Endothelial cell of umbilical vein (primary cell): ENCODE measurements at regions not wholly inside any gene's neighbourhood (a gene's known extent, or its start where the extent isn't known, plus 50 kb on each side); places are given as distances from the start of the nearest gene placed in this dataset.

Experiments used
- BruUV-seq: library from RNA; stranded (reverse); fragments of 400-500 nt; replicated peaks from 2 replicates; lab custom pipeline; 2021; lab: Mats Ljungman, UMichigan
- CTCF ChIA-PET: fragments of 300-600, 350-600 bp; sonication (Branson Sonifier 250); formaldehyde crosslinking; loops from one replicate; lab custom pipeline; 2021; ENCODE audit warnings: antibody characterized with exemption, inconsistent platforms; lab: Charles Lee
- POLR2A ChIA-PET: fragments of 300-600, 350-600 bp; sonication (Branson Sonifier 250); formaldehyde crosslinking; loops from one replicate; lab custom pipeline; 2021; ENCODE audit warnings: antibody characterized with exemption, inconsistent platforms; lab: Charles Lee
- DNase-seq: peaks from one replicate; pipeline ENCODE4 v3.0.0-alpha.2; 2011; ENCODE audit warnings: low read depth, low spot score
- FAIRE-seq: peaks from 2 replicates; lab custom pipeline; 2011; peaks lifted over from hg19 to GRCh38; lab: Jason Lieb, UNC
- H2AFZ ChIP-seq: 2 replicates; pipeline ENCODE4 v1.6.0; 2012; ENCODE audit warnings: low read depth, low read length, control low read depth, inconsistent platforms
- H3K27ac ChIP-seq: 2 replicates; pipeline ENCODE4 v1.5.1; 2011; ENCODE audit warnings: low read depth, mild to moderate bottlenecking, control low read depth, low read length, moderate library complexity; ENCODE audit not compliant: insufficient read depth
- H3K27me3 ChIP-seq, 2 experiments: 2 replicates each; pipeline versions ENCODE4 v1.6.0 to v1.6.1; 2011; ENCODE audit warnings: low read length in 2 of 2, mixed read lengths in 1 of 2; ENCODE audit not compliant: control insufficient read depth in 2 of 2, insufficient read depth in 2 of 2
- H3K36me3 ChIP-seq, 2 experiments: 2 replicates in 1 of 2; 3 replicates in 1 of 2; pipeline ENCODE4 v1.5.1; 2011; ENCODE audit warnings: low read length in 2 of 2, mild to moderate bottlenecking in 1 of 2, moderate library complexity in 1 of 2; ENCODE audit not compliant: control insufficient read depth in 2 of 2, insufficient read depth in 2 of 2; ENCODE audit errors: extremely low read depth in 1 of 2
- H3K4me1 ChIP-seq: 3 replicates; pipeline ENCODE4 v1.5.1; 2011; ENCODE audit warnings: mild to moderate bottlenecking, low read length; ENCODE audit not compliant: control insufficient read depth, insufficient read depth; ENCODE audit errors: extremely low read depth
- H3K4me2 ChIP-seq: 2 replicates; pipeline ENCODE4 v1.6.1; 2011; ENCODE audit warnings: low read length, control low read depth, mixed read lengths; ENCODE audit not compliant: insufficient read depth
- H3K4me3 ChIP-seq, 3 experiments: fragments of 200-600 bp in 1 of 3; sonication (generic), shearing (Covaris generic) in 1 of 3; replicated peaks in 1 of 3; 2 replicates each; pipeline ENCODE4 v1.5.1; 2011 to 2016; ENCODE audit warnings: control low read depth in 3 of 3, low read length in 3 of 3, mild to moderate bottlenecking in 2 of 3, inconsistent platforms in 1 of 3, low read depth in 1 of 3, moderate library complexity in 1 of 3; ENCODE audit not compliant: insufficient read depth in 1 of 3
- H3K79me2 ChIP-seq: 2 replicates; pipeline ENCODE4 v1.6.0; 2012; ENCODE audit warnings: low read length, inconsistent platforms; ENCODE audit not compliant: control insufficient read depth, insufficient read depth
- H3K9ac ChIP-seq: replicated peaks from 2 replicates; pipeline ENCODE3; 2011; ENCODE audit warnings: low read length, control low read depth; ENCODE audit not compliant: insufficient read depth; ENCODE audit errors: extremely low read depth
- H3K9me1 ChIP-seq: replicated peaks from 3 replicates; pipeline ENCODE4 v1.6.0; 2011; ENCODE audit warnings: mild to moderate bottlenecking, low read length; ENCODE audit not compliant: control insufficient read depth, insufficient read depth; ENCODE audit errors: extremely low read depth
- H3K9me3 ChIP-seq: replicated peaks from 2 replicates; pipeline ENCODE4 v1.5.1; 2012; ENCODE audit warnings: low read length, inconsistent platforms; ENCODE audit not compliant: control insufficient read depth, insufficient read depth
- H4K20me1 ChIP-seq: replicated peaks from 2 replicates; pipeline ENCODE3; 2011; ENCODE audit warnings: mild to moderate bottlenecking, low read length; ENCODE audit not compliant: control insufficient read depth, insufficient read depth; ENCODE audit errors: extremely low read depth
- EZH2 ChIP-seq: IDR thresholded peaks from 2 replicates; pipeline ENCODE4 v1.6.1; 2012; ENCODE audit warnings: borderline replicate concordance, low read depth, mild to moderate bottlenecking, moderate library complexity, low read length, inconsistent platforms; ENCODE audit not compliant: severe bottlenecking
- FOS ChIP-seq: IDR thresholded peaks from 2 replicates; pipeline ENCODE4 v1.6.1; 2011; ENCODE audit warnings: mild to moderate bottlenecking, low read length, moderate library complexity, borderline replicate concordance; ENCODE audit not compliant: insufficient read depth
- GATA2 ChIP-seq: IDR thresholded peaks from 2 replicates; pipeline ENCODE4 v1.7.0; 2011; ENCODE audit warnings: low read depth, mild to moderate bottlenecking, moderate library complexity, mixed read lengths, low read length; ENCODE audit not compliant: insufficient read length, insufficient read depth
- JUN ChIP-seq: IDR thresholded peaks from 2 replicates; pipeline ENCODE4 v1.6.1; 2011; ENCODE audit warnings: borderline replicate concordance, low read depth; ENCODE audit not compliant: insufficient read length, insufficient read depth
- MYC ChIP-seq: IDR thresholded peaks from one replicate; pipeline ENCODE4 v1.6.1; 2011; ENCODE audit warnings: mild to moderate bottlenecking, low read depth, low read length
- POLR2A ChIP-seq: IDR thresholded peaks from 2 replicates; pipeline ENCODE4 v1.6.1; 2012; ENCODE audit warnings: low read depth, mild to moderate bottlenecking, control low read depth, low read length
- POLR2AphosphoS5 ChIP-seq: IDR thresholded peaks from 2 replicates; pipeline ENCODE4 v1.6.1; 2012; ENCODE audit warnings: low read depth, mild to moderate bottlenecking, control low read depth, low read length, moderate library complexity; ENCODE audit not compliant: insufficient read depth
- dilution Hi-C: fragments of 300-500 bp; cut with MboI; formaldehyde crosslinking; loops from one replicate; pipeline ENCODE4 v1.15.0; 2019; ENCODE audit warnings: low sequenced_read_pairs; ENCODE audit not compliant: extremely low pct_ligation_motif_present
- intact Hi-C: fragments of 100-400 bp; cut with micrococcal nuclease; formaldehyde crosslinking; loops from one replicate; pipeline ENCODE4 v1.10.0; 2022
- TF ChIP-seq, protein P1 (sequence below), 2 donors: IDR thresholded peaks; 1 replicate in 1 of 2; 2 replicates in 1 of 2; pipeline ENCODE4 v1.5.1; 2011; ENCODE audit warnings: low read length in 2 of 2, mild to moderate bottlenecking in 2 of 2, moderate library complexity in 2 of 2, control low read depth in 1 of 2, inconsistent platforms in 1 of 2, low read depth in 1 of 2; ENCODE audit not compliant: insufficient read depth in 1 of 2; ENCODE audit errors: extremely low read depth in 1 of 2
- TF ChIP-seq, protein P2 (sequence below): IDR thresholded peaks from 2 replicates; pipeline ENCODE4 v1.6.1; 2011; ENCODE audit not compliant: insufficient read depth, insufficient read length

DNA sequence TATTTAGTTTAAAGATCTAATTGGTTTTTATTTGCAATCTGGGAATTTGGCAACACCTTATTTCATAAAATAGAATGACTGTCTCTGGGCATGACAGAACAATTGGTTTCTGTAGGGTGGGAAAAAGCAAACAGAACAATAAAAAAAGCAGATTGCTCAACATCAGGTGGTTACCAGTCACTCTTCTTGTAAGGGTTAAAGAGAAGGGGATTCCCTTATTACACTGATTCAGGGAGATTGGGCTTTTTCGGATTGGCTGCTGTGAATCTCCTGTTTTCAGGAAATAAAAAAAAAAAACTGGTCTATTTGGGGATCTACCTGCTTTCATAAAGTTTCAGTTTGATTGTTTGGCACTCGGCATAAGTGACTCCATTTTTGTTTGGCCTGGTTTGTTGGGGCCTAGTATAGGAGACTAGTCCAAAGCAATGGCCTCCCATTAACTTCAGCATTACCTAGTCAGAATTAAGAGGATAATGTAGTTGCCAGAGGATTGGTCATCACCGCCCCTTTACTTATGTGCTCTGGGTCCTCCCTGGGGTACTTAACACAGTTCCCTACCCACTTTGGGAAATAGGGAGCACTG lies 380.5 kb downstream of the IDS start:
- Histone ChIP-seq H3K27ac (no peak overlapping the region), H3K79me2 (no peaks in the 10 kb centered on the region), H3K4me3 (no peak overlapping the region), H2AFZ (no peak overlapping the region), H3K4me1 (peaks cover 6% of the 10 kb centered on the region), H3K36me3 (no peaks in the 10 kb centered on the region), H3K4me2 (no peak overlapping the region), H3K9me1 (no peaks in the 10 kb centered on the region), H3K27me3 (no peaks in the 10 kb centered on the region), H4K20me1 (no peaks in the 10 kb centered on the region), H3K9me3 (no peaks in the 10 kb centered on the region), H3K9ac (no peak overlapping the region)
- DNase-seq (no peak), FAIRE-seq (no peak)
- POLR2A ChIA-PET = no interaction called here
- dilution Hi-C loops = no loop called here
- no TSS peak for BruUV-seq
- CTCF ChIA-PET = no interaction called here
- intact Hi-C loops = no loop called here
- TF ChIP-seq POLR2A (no peak), JUN (no peak), POLR2AphosphoS5 (no peak), GATA2 (no peak), EZH2 (no peak), MYC (no peak), FOS (no peak)
- TF ChIP-seq, protein P1, sequence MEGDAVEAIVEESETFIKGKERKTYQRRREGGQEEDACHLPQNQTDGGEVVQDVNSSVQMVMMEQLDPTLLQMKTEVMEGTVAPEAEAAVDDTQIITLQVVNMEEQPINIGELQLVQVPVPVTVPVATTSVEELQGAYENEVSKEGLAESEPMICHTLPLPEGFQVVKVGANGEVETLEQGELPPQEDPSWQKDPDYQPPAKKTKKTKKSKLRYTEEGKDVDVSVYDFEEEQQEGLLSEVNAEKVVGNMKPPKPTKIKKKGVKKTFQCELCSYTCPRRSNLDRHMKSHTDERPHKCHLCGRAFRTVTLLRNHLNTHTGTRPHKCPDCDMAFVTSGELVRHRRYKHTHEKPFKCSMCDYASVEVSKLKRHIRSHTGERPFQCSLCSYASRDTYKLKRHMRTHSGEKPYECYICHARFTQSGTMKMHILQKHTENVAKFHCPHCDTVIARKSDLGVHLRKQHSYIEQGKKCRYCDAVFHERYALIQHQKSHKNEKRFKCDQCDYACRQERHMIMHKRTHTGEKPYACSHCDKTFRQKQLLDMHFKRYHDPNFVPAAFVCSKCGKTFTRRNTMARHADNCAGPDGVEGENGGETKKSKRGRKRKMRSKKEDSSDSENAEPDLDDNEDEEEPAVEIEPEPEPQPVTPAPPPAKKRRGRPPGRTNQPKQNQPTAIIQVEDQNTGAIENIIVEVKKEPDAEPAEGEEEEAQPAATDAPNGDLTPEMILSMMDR (IDR thresholded peaks at IDR 0.05; ENCODE audit: extremely low read depth in 1 of 2, insufficient read depth in 1 of 2, low read depth in 1 of 2, low read length in 2 of 2) = no peak
- TF ChIP-seq, protein P2, sequence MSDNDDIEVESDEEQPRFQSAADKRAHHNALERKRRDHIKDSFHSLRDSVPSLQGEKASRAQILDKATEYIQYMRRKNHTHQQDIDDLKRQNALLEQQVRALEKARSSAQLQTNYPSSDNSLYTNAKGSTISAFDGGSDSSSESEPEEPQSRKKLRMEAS = no peak
